H1 (cell line): ENCODE measurements at regions not wholly inside any gene's neighbourhood (a gene's known extent, or its start where the extent isn't known, plus 50 kb on each side); places are given as distances from the start of the nearest gene placed in this dataset.

Source experiments
- CTCF ChIA-PET: fragments of 300-600 bp; sonication (Branson Sonifier 250); formaldehyde crosslinking; loops from one replicate; lab custom pipeline; 2021; ENCODE audit not compliant: partially characterized antibody; lab: Charles Lee
- POLR2A ChIA-PET: fragments of 300-600 bp; sonication (Branson Sonifier 250); formaldehyde crosslinking; loops from one replicate; lab custom pipeline; 2021; ENCODE audit warnings: inconsistent platforms; ENCODE audit not compliant: partially characterized antibody; lab: Charles Lee
- DNase-seq, 2 experiments: peaks; one replicate each; pipeline versions ENCODE4 v3.0.0 to v3.0.0-alpha.2; 2010 to 2022; ENCODE audit warnings: low spot score in 2 of 2, low read depth in 1 of 2, mixed read lengths in 1 of 2
- FAIRE-seq: peaks from 2 replicates; lab custom pipeline; 2011; peaks lifted over from hg19 to GRCh38; lab: Jason Lieb, UNC
- H2AFZ ChIP-seq: 2 replicates; pipeline ENCODE4 v1.8.1; 2012; ENCODE audit warnings: low read length, inconsistent platforms
- H2AK5ac ChIP-seq: 2 replicates; pipeline ENCODE4 v1.6.1; 2013; ENCODE audit warnings: low read depth, low read length
- H2BK120ac ChIP-seq: replicated peaks from 2 replicates; pipeline ENCODE3; 2013; ENCODE audit warnings: low read depth, low read length, inconsistent platforms
- H2BK12ac ChIP-seq: 2 replicates; pipeline ENCODE4 v1.6.1; 2013; ENCODE audit warnings: low read depth, low read length
- H2BK15ac ChIP-seq: 2 replicates; pipeline ENCODE4 v1.6.1; 2013; ENCODE audit warnings: low read length
- H2BK20ac ChIP-seq: 2 replicates; pipeline ENCODE4 v1.6.1; 2013; ENCODE audit warnings: low read length
- H2BK5ac ChIP-seq: 2 replicates; pipeline ENCODE4 v1.6.1; 2013; ENCODE audit warnings: low read depth, low read length
- H3K14ac ChIP-seq: 2 replicates; pipeline ENCODE4 v1.6.1; 2013; ENCODE audit warnings: inconsistent platforms; ENCODE audit not compliant: insufficient read length
- H3K18ac ChIP-seq: 2 replicates; pipeline ENCODE4 v1.6.1; 2013; ENCODE audit warnings: low read length; ENCODE audit errors: extremely low read depth
- H3K23ac ChIP-seq: 2 replicates; pipeline ENCODE4 v1.6.1; 2013; ENCODE audit warnings: inconsistent platforms; ENCODE audit not compliant: insufficient read length
- H3K23me2 ChIP-seq: 2 replicates; pipeline ENCODE4 v1.6.1; 2013; ENCODE audit warnings: low read depth, low read length
- H3K27ac ChIP-seq: 2 replicates; pipeline ENCODE4 v1.6.1; 2011; ENCODE audit warnings: low read depth, low read length, inconsistent platforms
- H3K27me3 ChIP-seq, 4 experiments: replicated peaks in 1 of 4; 1 replicate in 1 of 4; 2 replicates in 3 of 4; pipeline versions ENCODE4 v1.6.1 to v1.8.1; 2011 to 2013; ENCODE audit warnings: low read length in 3 of 4, mild to moderate bottlenecking in 3 of 4, inconsistent platforms in 2 of 4, mixed read lengths in 2 of 4, moderate library complexity in 1 of 4; ENCODE audit not compliant: control insufficient read depth in 3 of 4, insufficient read depth in 3 of 4; ENCODE audit errors: extremely low read depth in 1 of 4
- H3K36me3 ChIP-seq, 4 experiments: 2 replicates each; pipeline versions ENCODE4 v1.6.1 to v1.8.1; 2011 to 2013; ENCODE audit warnings: mild to moderate bottlenecking in 4 of 4, low read length in 3 of 4, moderate library complexity in 2 of 4, control low read depth in 1 of 4, inconsistent platforms in 1 of 4; ENCODE audit not compliant: insufficient read depth in 4 of 4, control insufficient read depth in 2 of 4
- H3K4ac ChIP-seq: replicated peaks from 2 replicates; pipeline ENCODE3; 2013; ENCODE audit warnings: low read length, low read depth, mixed read lengths, inconsistent platforms; ENCODE audit not compliant: insufficient read length
- H3K4me1 ChIP-seq, 4 experiments: replicated peaks in 1 of 4; 1 replicate in 1 of 4; 2 replicates in 3 of 4; pipeline versions ENCODE4 v1.6.1 to v1.8.1; 2011 to 2013; ENCODE audit warnings: low read length in 3 of 4, inconsistent platforms in 2 of 4, mixed read lengths in 1 of 4; ENCODE audit not compliant: insufficient read depth in 4 of 4, control insufficient read depth in 3 of 4
- H3K4me2 ChIP-seq, 2 experiments: 2 replicates each; pipeline versions ENCODE4 v1.6.1 to v1.8.1; 2011 to 2013; ENCODE audit warnings: low read depth in 2 of 2, low read length in 2 of 2, control low read depth in 1 of 2, inconsistent platforms in 1 of 2, mild to moderate bottlenecking in 1 of 2; ENCODE audit not compliant: insufficient read depth in 1 of 2
- H3K4me3 ChIP-seq, 4 experiments: fragments of 200-600, 300-600 bp in 1 of 4; sonication (generic), shearing (Covaris generic), sonication (Bioruptor Twin) in 1 of 4; 2 replicates each; pipeline versions ENCODE4 v1.5.1 to v1.8.1; 2011 to 2016; ENCODE audit warnings: low read length in 4 of 4, low read depth in 3 of 4, control low read depth in 2 of 4, inconsistent platforms in 2 of 4, mild to moderate bottlenecking in 2 of 4, mixed read lengths in 1 of 4, moderate library complexity in 1 of 4; ENCODE audit not compliant: insufficient read depth in 2 of 4; ENCODE audit errors: extremely low read depth in 1 of 4
- H3K56ac ChIP-seq: replicated peaks from 2 replicates; pipeline ENCODE3; 2013; ENCODE audit warnings: low read depth, mild to moderate bottlenecking, mixed read lengths, low read length, inconsistent platforms; ENCODE audit not compliant: insufficient read length
- H3K79me1 ChIP-seq: 2 replicates; pipeline ENCODE4 v1.6.1; 2013; ENCODE audit warnings: low read depth, low read length, control low read depth
- H3K79me2 ChIP-seq, 2 experiments: 2 replicates each; pipeline versions ENCODE4 v1.6.1 to v1.8.1; 2012 to 2013; ENCODE audit warnings: low read length in 2 of 2, mild to moderate bottlenecking in 2 of 2, inconsistent platforms in 1 of 2; ENCODE audit not compliant: insufficient read depth in 2 of 2, control insufficient read depth in 1 of 2
- H3K9ac ChIP-seq, 4 experiments: replicated peaks in 1 of 4; 1 replicate in 1 of 4; 2 replicates in 3 of 4; pipeline versions ENCODE4 v1.6.1 to v1.8.1; 2011 to 2013; ENCODE audit warnings: low read depth in 3 of 4, low read length in 3 of 4, control low read depth in 2 of 4, mild to moderate bottlenecking in 2 of 4, moderate library complexity in 2 of 4, inconsistent platforms in 1 of 4; ENCODE audit errors: extremely low read depth in 1 of 4
- H3K9me3 ChIP-seq, 2 experiments: 2 replicates each; pipeline versions ENCODE4 v1.6.1 to v1.8.1; 2012 to 2013; ENCODE audit warnings: mild to moderate bottlenecking in 2 of 2, moderate library complexity in 2 of 2, control low read depth in 1 of 2, inconsistent platforms in 1 of 2, low read depth in 1 of 2, low read length in 1 of 2, mixed read lengths in 1 of 2; ENCODE audit not compliant: insufficient read depth in 2 of 2
- H4K20me1 ChIP-seq, 2 experiments: replicated peaks in 1 of 2; 2 replicates each; pipeline versions ENCODE3 to v1.8.1; 2011 to 2013; ENCODE audit warnings: inconsistent platforms in 2 of 2, low read length in 2 of 2, mild to moderate bottlenecking in 1 of 2; ENCODE audit not compliant: insufficient read depth in 2 of 2, control insufficient read depth in 1 of 2
- H4K5ac ChIP-seq: 2 replicates; pipeline ENCODE4 v1.6.1; 2013; ENCODE audit warnings: low read length, low read depth, mixed read lengths, inconsistent platforms; ENCODE audit not compliant: insufficient read length
- H4K8ac ChIP-seq: 2 replicates; pipeline ENCODE4 v1.8.0; 2013; ENCODE audit warnings: mild to moderate bottlenecking, moderate library complexity, low read length, inconsistent platforms; ENCODE audit not compliant: insufficient read depth; ENCODE audit errors: extremely low read depth
- H4K91ac ChIP-seq: replicated peaks from 2 replicates; pipeline ENCODE3; 2013; ENCODE audit warnings: low read length, mixed read lengths, inconsistent platforms; ENCODE audit not compliant: insufficient read length
- ATF2 ChIP-seq: IDR thresholded peaks from 2 replicates; pipeline ENCODE4 v1.6.1; 2012; ENCODE audit warnings: low read length, inconsistent platforms
- CBX8 ChIP-seq: fragments of 300-800, 300-1000 bp; sonication (generic); IDR thresholded peaks from 2 replicates; pipeline ENCODE4 v1.7.1; 2016; ENCODE audit warnings: low read depth, low read length, borderline replicate concordance
- POLR2A ChIP-seq, 2 experiments: IDR thresholded peaks; 1 replicate in 1 of 2; 2 replicates in 1 of 2; pipeline ENCODE4 v1.6.1; 2011; ENCODE audit warnings: low read depth in 2 of 2, low read length in 2 of 2, mild to moderate bottlenecking in 2 of 2; ENCODE audit errors: control extremely low read depth in 1 of 2
- POU5F1 ChIP-seq: IDR thresholded peaks from 2 replicates; pipeline ENCODE4 v1.6.1; 2011; ENCODE audit warnings: low read depth, mild to moderate bottlenecking, low read length, moderate library complexity
- RNF2 ChIP-seq: fragments of 200-900, 300-1000 bp; sonication (generic); IDR thresholded peaks from 2 replicates; pipeline ENCODE4 v1.7.1; 2016; ENCODE audit warnings: borderline replicate concordance, low read depth, mild to moderate bottlenecking, antibody characterized with exemption, low read length; ENCODE audit not compliant: poor library complexity, severe bottlenecking; ENCODE audit errors: missing control alignments
- WGBS, 2 experiments: shearing (Covaris generic) in 1 of 2; methylation state at CpG; one replicate each; pipeline versions ENCODE4 v1.1.6 to v1.1.7; 2013 to 2015; ENCODE audit warnings: low lambda C conversion rate in 2 of 2, mixed read lengths in 2 of 2, inconsistent platforms in 1 of 2, low coverage in 1 of 2, missing lambda C conversion rate in 1 of 2; ENCODE audit not compliant: insufficient replicate concordance in 2 of 2, insufficient coverage in 1 of 2, insufficient read length in 1 of 2; ENCODE audit errors: extremely low coverage in 1 of 2, missing lambda C conversion rate in 1 of 2; 5-methylcytosine and 5-hydroxymethylcytosine counted together
- TF ChIP-seq, protein P1 (sequence below): IDR thresholded peaks from 2 replicates; pipeline ENCODE4 v1.6.1; 2012; ENCODE audit warnings: inconsistent platforms

GRCh38 chr12:94834036-94834625 is 169.4 kb downstream of the NDUFA12 start:
- Histone ChIP-seq H2BK20ac (no peak overlapping the region), H3K56ac (no peak overlapping the region), H3K4ac (no peak overlapping the region), H4K5ac (no peak overlapping the region), H4K8ac (no peak overlapping the region; the same call in 1 of the 2 replicates), H2BK5ac (peak overlapping the region; percentile 52; the same call in 1 of the 2 replicates), H2BK15ac (peak overlapping the region; percentile 73; the same call in 1 of the 2 replicates), H2AFZ (no peak overlapping the region), H4K20me1 (no peaks in the 10 kb centered on the region), H3K18ac (no peak overlapping the region), H3K4me2 (no peak overlapping the region), H3K4me3 (no peak overlapping the region), H4K91ac (no peak overlapping the region), H3K23ac (no peak overlapping the region), H3K36me3 (no peaks in the 10 kb centered on the region; a peak in 1 of 8 replicates), H3K9ac (no peak overlapping the region), H3K79me1 (no peaks in the 10 kb centered on the region), H3K79me2 (no peaks in the 10 kb centered on the region), H3K4me1 (peaks cover 0 to 13% (median 7%) of the 10 kb centered on the region in 4 experiments), H2AK5ac (no peak overlapping the region), H3K9me3 (peaks cover 0 to 8% of the 10 kb centered on the region in 2 experiments; a peak in 1 of 4 replicates), H2BK12ac (no peak overlapping the region), H3K27ac (no peak overlapping the region), H2BK120ac (no peak overlapping the region), H3K27me3 (no peaks in the 10 kb centered on the region), H3K14ac (no peak overlapping the region), H3K23me2 (no peaks in the 10 kb centered on the region)
- DNase-seq (no peak), FAIRE-seq (no peak)
- no peak for TF ChIP-seq ATF2
- TF ChIP-seq POU5F1 = no peak
- TF ChIP-seq POLR2A (IDR thresholded peaks at IDR 0.05; ENCODE audit: control extremely low read depth in 1 of 2, low read depth in 2 of 2, low read length in 2 of 2) = no peak
- TF ChIP-seq CBX8 = no peak
- TF ChIP-seq RNF2 = no peak
- TF ChIP-seq, protein P1, sequence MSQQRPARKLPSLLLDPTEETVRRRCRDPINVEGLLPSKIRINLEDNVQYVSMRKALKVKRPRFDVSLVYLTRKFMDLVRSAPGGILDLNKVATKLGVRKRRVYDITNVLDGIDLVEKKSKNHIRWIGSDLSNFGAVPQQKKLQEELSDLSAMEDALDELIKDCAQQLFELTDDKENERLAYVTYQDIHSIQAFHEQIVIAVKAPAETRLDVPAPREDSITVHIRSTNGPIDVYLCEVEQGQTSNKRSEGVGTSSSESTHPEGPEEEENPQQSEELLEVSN = no peak
- POLR2A ChIA-PET = interaction anchor here (0.8 kb wide), 1 partner anchor 101 kb away, joined by 4 read pairs; no protein-coding TSS in a partner anchor
- 98% methylated on average over 14 of the region's 14 CpGs; no CpG with 5 or more reads in 1 of the 2 experiments for WGBS, 2 experiments
- CTCF ChIA-PET = interaction anchor here (0.6 to 1.1 kb wide), 3 partner anchors 105 to 208 kb away, joined by 3 read pairs; no protein-coding TSS in a partner anchor
